ENCODE measurements at regions not wholly inside any gene's neighbourhood (a gene's known extent, or its start where the extent isn't known, plus 50 kb on each side); places are given as distances from the start of the nearest gene placed in this dataset.

DNA sequence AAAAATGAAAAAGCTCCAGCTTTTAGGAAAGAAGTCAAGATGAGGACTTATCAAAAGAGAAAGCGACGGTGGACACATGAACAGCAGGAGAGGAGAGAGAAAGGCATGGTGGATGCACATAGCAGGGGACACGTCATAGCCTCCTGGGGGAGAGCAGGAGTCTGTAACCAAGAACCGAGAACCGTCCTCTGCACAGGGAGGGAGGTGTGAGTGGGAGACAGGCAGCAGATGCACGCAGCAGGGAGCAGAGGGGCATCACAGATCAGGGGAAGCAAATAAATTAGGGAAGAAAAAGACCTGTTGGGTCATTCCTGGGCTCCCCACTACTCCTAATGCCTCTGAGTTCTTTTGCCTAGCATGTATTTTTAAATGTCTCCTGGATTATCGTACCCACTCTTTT, 138.1 kb upstream of the RMST start:
- no peak for DNase-seq (ENCODE audit: low spot score)

DNA sequence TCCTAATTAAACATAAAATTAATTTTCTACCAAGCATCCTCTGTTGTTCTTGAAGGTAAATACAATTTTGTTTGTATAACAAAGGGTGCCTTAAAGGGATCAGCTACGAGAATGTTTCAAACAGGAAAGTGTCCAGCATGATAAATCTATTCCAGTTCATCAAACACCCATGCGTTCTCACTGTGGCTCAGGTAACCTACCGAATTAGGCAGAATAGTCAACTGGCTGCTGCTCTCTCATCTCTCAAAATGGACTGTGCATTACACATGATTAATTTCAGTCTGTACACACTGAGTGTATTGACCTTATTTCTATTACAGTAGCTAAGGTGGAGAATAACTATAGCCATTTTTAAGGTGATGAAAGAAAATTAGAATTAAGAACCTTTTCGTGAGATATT, 127.5 kb upstream of the RMST start:
- DNase-seq (ENCODE audit: low spot score): no peak

DNA sequence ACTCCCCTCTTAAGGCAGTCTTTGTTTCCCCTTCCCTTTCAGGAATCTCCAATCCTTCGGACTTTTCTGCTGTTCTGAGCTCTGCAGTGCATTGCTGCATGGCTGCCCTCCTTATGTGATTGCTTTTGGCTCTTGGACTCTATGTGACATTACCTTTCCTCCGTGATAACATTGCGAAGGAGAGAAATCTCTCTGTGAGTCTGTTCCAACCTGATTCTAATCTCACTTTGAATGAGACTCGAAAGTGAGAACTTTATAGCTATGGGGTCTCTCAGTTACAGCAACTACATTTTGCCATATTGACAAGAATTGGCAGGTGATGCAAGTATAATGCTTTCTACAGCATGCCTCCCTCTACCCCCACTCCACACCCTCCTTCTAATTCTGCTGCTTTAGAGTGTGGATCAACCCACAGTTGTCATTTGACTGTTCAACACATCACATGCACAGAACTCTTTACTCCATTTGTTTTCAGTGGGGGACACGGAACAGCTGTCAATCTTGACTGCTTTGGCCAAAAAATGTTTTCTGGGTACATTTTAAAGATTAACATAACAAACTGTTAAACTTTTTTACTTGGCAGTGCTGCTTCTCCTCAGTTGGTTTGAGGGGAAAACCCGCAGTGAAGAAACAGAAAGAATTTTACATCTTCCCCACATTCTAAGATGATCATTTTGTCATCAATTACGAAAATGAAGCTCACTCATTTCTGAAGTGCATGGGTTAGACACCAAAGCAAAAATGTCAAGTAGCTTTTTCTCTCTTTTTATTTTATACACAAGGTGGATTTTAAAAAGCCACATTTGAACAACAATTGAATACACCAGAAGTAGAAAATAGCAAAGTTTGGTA, 125.5 kb upstream of the RMST start:
- no peak for DNase-seq (ENCODE audit: low spot score)

DNA sequence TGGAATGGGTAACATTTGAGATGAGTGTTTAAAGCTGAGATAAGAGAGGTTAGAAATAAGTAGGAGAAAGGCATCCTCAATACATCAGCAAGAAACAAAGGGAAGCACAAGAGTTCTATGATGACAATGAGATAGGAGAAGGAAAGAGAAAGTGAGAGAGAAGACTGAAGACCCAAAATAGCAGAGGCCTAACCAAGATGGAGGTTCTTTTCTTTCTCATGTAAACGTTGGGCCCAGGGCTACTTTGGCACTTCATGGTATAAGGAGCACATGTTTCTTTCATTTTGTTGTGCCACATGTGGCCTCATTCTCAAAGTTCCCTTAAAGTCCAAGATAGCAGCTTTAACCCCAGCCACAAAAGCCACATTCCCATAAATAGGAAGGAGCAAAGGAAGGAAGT, 120.5 kb upstream of the RMST start:
- no peak for DNase-seq (ENCODE audit: low spot score)

DNA sequence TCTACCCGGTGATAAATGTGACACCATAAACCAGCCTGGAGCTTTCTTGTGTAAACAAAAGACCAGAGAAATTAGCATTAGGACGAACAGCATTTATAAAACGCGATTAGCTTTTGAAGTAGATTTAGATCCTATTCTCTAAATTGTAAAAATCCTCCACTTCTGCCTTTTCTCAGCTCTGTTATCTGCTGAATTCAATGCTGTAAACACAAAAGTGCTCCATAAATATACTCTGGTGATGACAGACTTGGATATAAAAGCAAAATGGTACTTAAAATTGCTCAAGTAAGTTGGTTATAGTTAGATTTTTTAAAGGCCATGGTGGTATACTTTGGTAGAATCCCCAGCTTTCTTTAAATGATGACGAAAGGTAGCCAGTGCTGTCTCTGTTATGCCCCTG, 114.6 kb upstream of the RMST start:
- no peak for DNase-seq (ENCODE audit: low spot score)

DNA sequence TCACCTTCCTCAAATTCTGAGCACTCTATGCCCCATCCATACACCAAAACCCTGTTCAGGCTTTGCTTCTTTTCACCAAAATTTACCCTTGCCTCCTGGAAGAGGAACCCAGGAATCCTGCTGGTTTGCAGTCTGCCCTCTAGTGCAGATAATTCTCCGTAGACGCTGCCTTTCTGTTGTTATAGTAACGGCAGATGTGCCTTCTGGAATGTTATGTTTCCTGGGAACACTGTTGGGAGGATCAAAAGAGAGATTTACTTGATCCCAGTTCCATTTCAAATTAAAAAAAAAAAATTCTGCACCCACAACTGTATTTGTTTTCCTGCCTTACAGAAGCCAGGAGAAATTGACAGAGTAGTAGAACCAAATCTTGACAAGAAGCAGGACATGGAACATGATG, 104.2 kb upstream of the RMST start:
- DNase-seq (ENCODE audit: low spot score): no peak

DNA sequence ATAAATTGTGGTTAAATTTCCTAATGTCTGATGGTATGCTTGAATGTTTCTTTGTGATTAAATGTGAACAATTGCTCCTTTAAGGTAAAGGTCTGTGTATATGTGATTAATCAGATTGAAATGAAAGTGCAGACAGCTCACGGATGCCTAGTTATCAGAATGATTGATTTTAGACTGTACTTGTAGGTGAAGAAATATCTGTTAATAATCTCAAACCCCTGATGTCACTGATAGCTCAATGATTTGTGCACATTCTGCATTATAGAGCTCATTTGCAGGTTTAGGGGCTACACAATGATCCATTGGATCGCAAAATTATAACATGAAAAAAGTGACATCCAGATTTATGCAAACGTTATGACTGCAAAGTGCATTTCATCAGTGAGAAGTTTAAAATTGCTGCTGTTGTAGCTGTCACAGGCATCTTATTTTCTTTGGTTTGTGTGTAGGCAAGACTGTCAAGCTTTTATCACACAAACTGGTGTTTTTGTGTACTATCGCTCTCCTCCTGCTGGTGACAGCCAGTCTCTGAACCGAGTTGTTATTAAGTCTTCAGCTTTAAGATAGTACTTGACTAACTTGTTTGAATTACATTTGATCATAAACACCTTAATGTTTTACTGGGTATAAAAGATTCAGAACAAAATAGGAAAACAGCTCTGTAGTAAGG, 103.4 kb upstream of the RMST start:
- no peak for DNase-seq (ENCODE audit: low spot score)

DNA sequence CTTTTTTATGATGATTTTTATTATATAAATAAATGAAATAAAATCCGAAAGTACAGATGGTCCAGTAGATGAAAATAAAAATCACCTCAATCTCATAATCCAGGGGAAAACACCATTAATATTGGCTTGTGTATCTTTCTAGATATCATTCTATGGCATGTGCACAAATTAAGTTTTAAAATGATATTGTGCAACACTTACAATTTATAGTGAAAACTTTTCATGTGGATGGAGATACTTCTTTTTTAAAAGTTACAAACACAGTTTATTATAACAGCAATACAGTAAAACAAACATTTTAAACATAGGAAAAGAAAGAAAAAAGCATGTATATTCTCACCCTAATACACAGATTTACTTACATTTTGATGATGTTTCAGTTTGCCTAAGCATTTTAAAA, 98.9 kb upstream of the RMST start:
- DNase-seq (ENCODE audit: low spot score): no peak

DNA sequence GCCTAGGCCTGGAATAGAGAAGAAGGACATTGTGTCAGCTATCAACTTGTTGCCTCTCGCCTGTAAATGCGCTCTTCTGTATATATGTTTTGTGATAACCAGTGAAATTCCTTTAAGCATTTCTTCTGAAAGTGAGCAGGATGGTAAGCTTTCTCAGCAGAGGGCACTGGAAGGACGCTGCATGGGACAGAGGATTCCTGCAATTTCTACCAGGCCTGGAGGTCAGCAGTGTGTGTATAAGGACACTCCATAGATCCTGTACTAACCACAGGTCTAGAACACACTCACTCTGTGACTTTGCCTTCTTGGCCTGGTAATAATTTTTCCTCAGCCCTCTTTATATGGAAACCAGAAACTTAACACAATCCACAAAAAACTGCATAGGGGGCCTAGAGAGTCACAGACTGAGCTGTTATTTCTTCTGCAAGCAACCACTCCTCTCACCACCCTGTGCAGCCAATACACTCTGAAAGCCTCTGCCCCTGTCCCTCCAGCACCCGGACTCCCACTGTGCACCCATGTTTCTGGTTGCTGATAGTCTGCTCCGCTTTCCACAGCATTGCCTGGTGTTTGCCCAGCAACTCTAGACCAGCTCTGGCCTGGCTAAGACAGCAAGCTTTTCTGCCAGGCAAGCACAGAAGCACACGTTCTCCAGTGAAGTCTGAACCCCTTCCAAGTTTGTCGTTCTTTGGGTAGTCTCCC, 94.0 kb upstream of the RMST start:
- DNase-seq (ENCODE audit: low spot score): no peak

DNA sequence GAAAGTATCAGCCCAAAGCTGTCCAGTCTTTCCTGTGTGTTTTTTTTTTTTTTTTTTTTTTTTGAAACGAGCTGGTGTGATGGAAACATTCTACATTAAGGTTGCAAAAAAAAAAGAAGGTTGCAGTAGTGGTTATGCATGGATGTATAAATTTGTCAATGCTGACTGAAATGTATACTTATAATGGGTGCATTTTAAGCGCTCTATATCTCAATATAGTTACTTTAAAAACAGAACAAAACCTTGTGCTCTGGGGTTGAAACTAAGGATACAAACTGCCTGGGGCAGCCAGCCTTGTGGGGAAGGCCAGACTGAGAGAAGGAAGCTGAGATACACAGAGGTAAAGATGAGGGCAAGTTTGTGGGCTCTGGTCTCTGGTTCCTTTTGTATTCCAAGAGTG, 87.3 kb upstream of the RMST start:
- no peak for DNase-seq (ENCODE audit: low spot score)

DNA sequence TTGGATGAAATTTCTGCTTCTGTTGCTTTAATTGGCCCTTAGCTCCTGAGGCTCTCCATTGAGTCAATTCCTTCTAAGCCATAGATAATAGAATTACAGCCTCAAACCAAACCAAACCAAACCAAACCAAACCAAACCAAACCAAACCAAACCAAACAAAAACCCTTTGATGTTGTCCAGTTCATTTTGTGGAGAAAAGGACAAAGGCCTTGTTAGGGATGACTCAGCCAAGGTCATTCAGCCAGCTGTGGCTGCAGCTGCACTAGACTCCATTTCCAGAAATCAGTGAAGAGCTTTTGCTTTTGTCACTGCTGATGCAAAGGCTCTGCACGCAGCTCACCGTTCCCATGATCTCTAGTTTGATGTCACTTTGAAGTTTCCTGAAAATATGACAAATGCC, 82.2 kb upstream of the RMST start:
- no peak for DNase-seq (ENCODE audit: low spot score)

DNA sequence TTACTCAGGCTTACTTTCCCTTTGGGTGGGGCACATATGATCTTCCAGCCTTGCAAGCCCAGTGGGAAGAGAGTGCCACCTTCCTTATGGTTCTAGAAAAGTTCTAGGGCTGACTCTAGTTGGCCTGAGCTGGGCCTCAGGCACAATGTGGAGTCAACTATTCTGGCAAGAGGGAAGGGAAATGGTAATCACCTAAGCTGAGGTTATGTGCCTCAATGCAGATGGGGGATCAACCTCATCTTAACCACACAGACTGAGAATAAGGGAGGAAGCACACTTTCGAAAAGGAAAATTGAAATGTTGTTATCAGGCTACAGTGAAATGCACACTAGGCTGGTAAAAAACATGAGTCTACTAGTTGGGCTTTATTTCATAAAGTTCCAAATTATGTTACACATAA, 77.5 kb upstream of the RMST start:
- DNase-seq (ENCODE audit: low spot score): no peak

DNA sequence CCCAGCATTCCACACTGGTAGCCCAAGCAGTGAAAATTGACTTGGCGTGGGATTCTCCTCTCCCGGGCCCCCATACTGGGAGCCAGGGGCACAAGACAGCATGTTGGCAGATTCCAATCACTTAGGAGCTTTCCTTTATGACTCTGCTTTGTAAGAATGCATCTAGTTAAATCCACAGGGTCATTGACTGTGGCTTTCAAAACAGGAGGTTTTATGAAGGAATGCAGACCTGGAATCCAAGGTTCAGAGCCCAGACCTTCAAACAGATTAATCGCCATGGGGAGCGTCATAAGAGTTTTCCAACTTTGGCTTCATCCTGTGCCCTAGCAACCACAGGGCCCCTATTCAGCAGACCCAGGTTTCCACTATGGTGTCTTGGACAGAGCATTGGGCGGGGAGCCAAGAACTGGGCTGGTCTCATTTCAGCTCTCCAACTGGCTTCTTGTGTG, 76.4 kb upstream of the RMST start:
- no peak for DNase-seq (ENCODE audit: low spot score)

DNA sequence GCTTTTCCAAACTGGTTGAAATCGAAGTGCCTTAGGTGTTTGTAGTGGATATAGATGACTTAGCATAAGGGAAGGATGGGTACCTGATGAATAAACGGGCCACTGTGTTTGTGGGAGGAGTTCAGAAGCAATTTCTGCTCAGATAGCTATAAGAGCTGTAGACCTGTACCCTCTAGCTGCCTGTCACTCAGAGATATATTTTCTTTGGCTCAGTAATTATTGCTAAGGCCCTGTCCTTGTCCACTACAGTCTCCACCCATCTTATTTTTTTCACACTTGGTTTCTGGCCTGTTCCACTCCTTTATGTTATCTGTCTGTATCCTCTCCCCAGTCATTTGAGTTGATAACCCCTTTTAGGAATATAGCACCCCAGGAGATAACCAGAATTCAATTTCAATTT, 74.8 kb upstream of the RMST start:
- no peak for DNase-seq (ENCODE audit: low spot score)

DNA sequence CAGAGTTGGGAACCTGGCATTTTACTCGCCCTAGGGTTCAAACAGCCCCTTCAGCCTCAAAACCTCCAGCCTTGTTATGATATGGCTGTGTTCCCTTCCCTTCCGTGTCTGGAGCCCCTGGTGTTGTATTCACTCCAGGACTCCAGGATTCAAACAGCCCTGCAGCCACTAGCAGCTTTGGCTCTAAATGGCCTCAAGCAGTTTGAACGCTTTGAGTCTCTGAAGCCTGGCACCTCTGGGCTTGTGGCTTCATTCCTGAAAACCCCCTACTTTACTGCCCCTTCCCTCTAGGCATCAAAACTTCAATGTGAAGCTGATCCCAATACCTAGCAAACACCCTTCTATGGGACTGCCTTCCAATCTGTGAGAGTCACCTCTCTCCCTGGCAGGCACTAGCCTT, 67.9 kb upstream of the RMST start:
- DNase-seq (ENCODE audit: low spot score): no peak

DNA sequence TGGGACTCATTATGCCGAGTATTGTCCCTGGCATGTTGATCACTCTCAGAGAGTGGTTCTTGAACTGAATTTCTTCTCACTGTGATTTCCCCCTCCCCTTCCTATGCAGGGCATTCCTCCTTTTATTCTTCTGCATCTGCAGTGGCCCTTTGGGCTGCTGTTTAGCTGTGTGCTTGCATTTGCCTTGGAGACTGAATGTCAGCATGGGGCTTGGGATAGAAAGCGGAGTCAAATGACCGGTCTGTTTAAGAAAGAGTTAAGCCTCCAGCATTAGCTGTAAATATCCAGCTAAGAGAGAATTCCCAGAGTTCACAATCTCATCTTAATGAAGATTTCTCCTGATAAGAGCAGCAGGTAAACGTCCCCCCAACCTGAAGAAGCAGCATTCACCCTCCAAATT, 65.6 kb upstream of the RMST start:
- DNase-seq (ENCODE audit: low spot score): no peak

DNA sequence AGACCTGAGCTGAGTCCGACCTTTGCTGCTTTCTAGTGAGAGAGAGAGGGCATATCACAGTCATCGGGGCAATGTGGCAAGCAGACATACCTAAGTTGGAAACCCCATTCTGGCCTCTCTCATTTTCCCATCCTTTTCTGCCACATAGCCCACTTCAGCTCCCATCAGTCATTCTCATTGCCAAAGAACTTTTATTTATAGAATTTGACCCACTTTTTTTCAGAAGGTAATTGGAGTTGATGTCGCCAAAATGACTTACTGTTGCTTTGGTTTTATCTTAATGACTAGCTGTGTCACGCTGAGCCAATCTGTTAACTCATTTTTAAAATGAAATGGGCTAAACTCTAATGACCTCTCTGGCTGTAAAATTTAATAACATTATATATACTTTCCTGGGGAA, 63.9 kb upstream of the RMST start:
- no peak for DNase-seq (ENCODE audit: low spot score)

DNA sequence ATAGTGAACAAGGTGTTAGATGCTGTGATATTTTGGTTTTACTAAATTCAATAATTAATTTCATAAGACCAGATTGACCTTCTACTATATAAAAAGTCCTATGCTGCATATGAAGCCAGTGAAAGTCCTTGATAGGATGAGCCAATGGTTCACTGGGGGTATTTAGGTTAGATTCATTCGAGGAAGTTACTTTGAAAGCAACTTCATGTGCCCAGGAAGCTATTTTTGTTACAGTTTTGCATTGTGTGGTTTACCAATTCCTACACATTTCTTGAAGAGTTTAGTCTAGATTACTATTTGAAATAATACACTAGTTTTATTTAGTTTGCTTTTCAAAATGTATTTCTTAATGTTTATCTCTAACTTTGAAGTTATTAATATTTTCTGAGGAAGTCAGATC, 58.5 kb upstream of the RMST start:
- no peak for DNase-seq (ENCODE audit: low spot score)

DNA sequence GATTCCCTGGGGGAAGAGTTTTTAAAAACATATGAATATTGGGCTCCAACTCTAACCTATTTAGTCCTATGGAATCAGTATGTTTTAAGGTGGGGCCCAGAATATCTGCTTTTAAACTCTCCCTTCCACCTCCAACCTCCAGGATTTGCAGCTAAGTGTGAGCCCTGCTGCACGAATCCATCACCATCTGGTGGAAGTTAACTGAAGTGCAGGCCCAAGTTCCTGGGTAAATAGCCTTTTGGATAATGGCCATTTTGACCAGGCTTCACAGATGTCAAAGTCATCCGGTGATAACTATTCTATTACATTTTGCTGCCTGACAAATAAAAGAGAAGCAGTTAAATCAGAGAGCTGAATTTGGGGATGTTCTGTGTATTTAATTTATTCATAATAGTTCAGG, 58.1 kb upstream of the RMST start:
- DNase-seq (ENCODE audit: low spot score): no peak

DNA sequence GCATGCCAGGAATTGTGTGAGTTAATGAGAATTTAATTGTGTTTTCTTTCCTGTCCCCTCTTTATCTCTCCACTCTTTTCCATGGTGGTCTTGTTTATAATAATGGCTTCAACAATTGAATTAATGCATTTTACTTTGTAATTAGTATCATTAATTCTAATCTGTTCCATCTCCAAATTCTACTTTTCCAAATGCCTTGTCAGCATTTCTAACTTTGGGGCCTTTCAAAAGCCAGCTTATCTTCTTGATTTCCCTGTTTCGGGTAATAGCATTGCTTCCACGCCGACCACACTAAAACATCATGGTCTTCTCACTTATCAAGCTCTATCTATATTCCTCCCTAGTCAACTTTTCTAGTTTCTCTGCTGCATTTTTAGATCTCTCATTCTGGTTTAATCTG, 54.2 kb upstream of the RMST start:
- no peak for DNase-seq (ENCODE audit: low spot score)

DNA sequence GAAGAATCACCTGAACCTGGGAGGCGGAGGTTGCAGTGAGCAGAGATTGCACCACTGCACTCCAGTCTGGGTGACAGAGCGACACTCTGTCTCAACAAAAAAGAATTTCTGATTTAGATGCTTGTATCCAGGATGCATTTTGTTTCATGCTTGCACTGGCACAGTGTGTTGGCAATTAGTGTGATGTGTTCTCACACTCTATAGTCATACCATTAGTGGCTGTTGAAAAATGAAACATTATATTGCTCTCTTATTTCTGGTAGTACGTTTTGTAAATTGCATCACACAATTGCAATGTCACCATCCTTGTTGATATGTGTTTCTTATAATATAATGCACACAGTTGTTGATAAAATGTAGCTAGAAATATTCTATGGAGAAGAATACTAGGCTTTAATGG, 51.3 kb upstream of the RMST start:
- no peak for DNase-seq (ENCODE audit: low spot score)

All from ureter (tissue), 1 donor.